RWPE1 (cell line): ENCODE measurements at regions not wholly inside any gene's neighbourhood (a gene's known extent, or its start where the extent isn't known, plus 50 kb on each side); places are given as distances from the start of the nearest gene placed in this dataset.

Source experiments
- CTCF ChIA-PET: fragments of 350-600 bp; sonication (Branson Sonifier 250); formaldehyde crosslinking; extraction: SDS; loops from one replicate; lab custom pipeline; 2021; lab: Yijun Ruan, JAX
- POLR2A ChIA-PET: fragments of 400-600 bp; formaldehyde crosslinking; extraction: SDS; loops from one replicate; lab custom pipeline; 2020; ENCODE audit warnings: antibody characterized with exemption; ENCODE audit not compliant: low non-redundant PET; lab: Yijun Ruan, JAX
- DNase-seq: peaks from one replicate; pipeline ENCODE4 v3.0.0; 2012; ENCODE audit warnings: low spot score
- H3K27ac ChIP-seq: fragments of 450-650 bp; 2 replicates; pipeline ENCODE4 v1.5.1; 2017
- CTCF ChIP-seq: fragments of 450-650 bp; conservative IDR thresholded peaks from 2 replicates; pipeline ENCODE4 v1.5.1; 2017; ENCODE audit warnings: low read depth, mild to moderate bottlenecking

- no peak for DNase-seq
- CTCF ChIA-PET: interaction anchor here (0.7 kb wide), 1 partner anchor 213 kb away, joined by 4 read pairs; no protein-coding TSS in a partner anchor
- POLR2A ChIA-PET: no interaction called here
- H3K27ac ChIP-seq: no peak overlapping the region
- no peak for TF ChIP-seq CTCF
Measured at GRCh38 chr14:60563113-60563512, 54.2 kb downstream of the SIX6 start.

- CTCF ChIA-PET: interaction anchor here (0.6 kb wide), 1 partner anchor 16 kb away, joined by 4 read pairs; no protein-coding TSS in a partner anchor
- POLR2A ChIA-PET: no interaction called here
- TF ChIP-seq CTCF: no peak
- H3K27ac ChIP-seq: no peak overlapping the region
- no peak for DNase-seq
Measured at GRCh38 chr14:60565211-60565610, 56.3 kb downstream of the SIX6 start.

- ChIA-PET POLR2A (no interaction called here), CTCF (interaction anchor here (0.7 kb wide), 1 partner anchor 369 kb away, joined by 4 read pairs; no protein-coding TSS in a partner anchor)
- H3K27ac ChIP-seq: no peak overlapping the region
- TF ChIP-seq CTCF: no peak
- no peak for DNase-seq
Measured at GRCh38 chr14:60566101-60566500, 57.2 kb downstream of the SIX6 start.

DNA sequence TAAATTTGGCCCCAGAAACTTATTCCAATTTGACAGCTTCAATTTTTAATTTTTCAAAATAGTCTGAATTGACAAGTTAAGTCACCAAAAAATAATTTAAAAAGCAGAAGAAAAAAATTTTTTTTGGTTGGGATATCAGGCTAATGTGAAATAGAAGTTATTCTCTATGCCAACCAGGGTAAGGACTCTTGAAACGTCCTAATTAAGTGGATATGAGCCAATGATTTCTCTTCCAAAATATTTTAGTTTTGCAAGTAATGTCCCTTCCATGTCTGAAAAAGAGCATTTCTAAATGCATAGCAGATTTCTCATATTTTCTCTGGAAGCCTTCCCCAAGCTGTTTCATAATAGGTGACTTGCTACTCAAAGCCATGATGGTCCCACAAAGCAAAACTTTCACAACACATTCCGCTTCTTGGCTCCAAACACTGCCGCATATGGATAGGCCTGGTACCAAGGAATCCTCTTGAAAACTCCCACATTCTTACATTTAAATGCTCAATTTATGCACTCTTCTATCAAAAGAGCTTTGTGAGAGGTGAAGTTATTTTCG is 65.1 kb downstream of the SIX6 start:
- no peak for DNase-seq
- H3K27ac ChIP-seq: no peak overlapping the region
- ChIA-PET POLR2A (no interaction called here), CTCF (no interaction called here)
- TF ChIP-seq CTCF: no peak

DNA sequence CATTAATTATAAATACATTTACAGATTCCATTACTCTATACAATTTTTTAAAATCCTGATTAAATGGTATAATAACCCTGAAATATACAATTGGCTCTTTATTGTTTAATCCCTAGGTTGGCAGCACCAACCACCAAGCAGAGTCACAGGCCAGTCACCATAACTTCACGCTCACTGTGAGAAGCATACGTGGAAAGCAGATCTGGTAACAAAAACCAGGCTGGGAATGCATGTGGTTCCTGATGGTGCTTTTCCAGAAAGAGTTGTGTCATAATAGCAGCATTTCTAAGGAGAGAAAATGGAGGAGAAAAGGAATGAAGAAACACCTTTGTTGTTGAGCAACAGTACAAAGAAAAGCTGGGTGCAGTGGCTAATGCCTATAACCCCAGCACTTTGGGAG is 66.1 kb downstream of the SIX6 start:
- H3K27ac ChIP-seq: no peak overlapping the region
- POLR2A ChIA-PET: no interaction called here
- DNase-seq: no peak
- no peak for TF ChIP-seq CTCF
- CTCF ChIA-PET: interaction anchor here (0.6 kb wide), 1 partner anchor 610 kb away, joined by 3 read pairs; no protein-coding TSS in a partner anchor

GRCh38 chr14:60585676-60586075 is 63.6 kb downstream of the SIX1 start:
- H3K27ac ChIP-seq: no peak overlapping the region
- ChIA-PET POLR2A (no interaction called here), CTCF (interaction anchor here (0.7 kb wide), 1 partner anchor 713 kb away, joined by 3 read pairs; no protein-coding TSS in a partner anchor)
- no peak for DNase-seq
- no peak for TF ChIP-seq CTCF
